Uterus (tissue), 2 donors: ENCODE measurements at regions not wholly inside any gene's neighbourhood (a gene's known extent, or its start where the extent isn't known, plus 50 kb on each side); places are given as distances from the start of the nearest gene placed in this dataset.

ENCODE experiments used
- POLR2A ChIP-seq, 2 donors: fragments of 450-650 bp; IDR thresholded peaks; one replicate each; pipeline ENCODE4 v1.6.1; 2016; ENCODE audit warnings: antibody characterized with exemption in 2 of 2, mild to moderate bottlenecking in 1 of 2, moderate library complexity in 1 of 2
- TF ChIP-seq, protein P1 (sequence below), 4 experiments: fragments of 200-600 bp in 2 of 4; fragments of 450-650 bp in 2 of 4; sonication (generic) in 2 of 4; IDR thresholded peaks; one replicate each; pipeline ENCODE4 v1.5.1; 2016 to 2019; ENCODE audit warnings: antibody characterized with exemption in 4 of 4, mild to moderate bottlenecking in 2 of 4, moderate library complexity in 1 of 4

DNA sequence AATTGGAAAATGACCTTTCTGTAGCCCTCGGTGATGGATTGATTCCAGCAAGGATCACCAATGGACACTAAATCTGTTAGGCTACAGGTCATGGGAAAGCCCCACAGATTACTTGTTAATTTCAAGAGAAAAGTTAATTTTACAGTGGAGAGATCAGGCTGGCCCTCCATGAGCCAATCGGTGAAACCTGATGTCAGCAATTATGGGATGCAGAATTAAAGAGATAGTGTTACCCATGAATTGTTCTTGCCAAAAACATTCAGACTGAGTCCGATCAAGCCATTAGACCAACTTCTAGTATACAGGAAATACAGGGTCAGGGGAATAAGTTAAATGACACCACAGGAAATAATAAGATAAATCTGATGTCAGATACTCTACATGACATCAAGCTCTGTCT lies 214.9 kb upstream of the SYNDIG1 start:
- TF ChIP-seq, protein P1, sequence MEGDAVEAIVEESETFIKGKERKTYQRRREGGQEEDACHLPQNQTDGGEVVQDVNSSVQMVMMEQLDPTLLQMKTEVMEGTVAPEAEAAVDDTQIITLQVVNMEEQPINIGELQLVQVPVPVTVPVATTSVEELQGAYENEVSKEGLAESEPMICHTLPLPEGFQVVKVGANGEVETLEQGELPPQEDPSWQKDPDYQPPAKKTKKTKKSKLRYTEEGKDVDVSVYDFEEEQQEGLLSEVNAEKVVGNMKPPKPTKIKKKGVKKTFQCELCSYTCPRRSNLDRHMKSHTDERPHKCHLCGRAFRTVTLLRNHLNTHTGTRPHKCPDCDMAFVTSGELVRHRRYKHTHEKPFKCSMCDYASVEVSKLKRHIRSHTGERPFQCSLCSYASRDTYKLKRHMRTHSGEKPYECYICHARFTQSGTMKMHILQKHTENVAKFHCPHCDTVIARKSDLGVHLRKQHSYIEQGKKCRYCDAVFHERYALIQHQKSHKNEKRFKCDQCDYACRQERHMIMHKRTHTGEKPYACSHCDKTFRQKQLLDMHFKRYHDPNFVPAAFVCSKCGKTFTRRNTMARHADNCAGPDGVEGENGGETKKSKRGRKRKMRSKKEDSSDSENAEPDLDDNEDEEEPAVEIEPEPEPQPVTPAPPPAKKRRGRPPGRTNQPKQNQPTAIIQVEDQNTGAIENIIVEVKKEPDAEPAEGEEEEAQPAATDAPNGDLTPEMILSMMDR (IDR thresholded peaks at IDR 0.05) = no peak
- no peak for TF ChIP-seq POLR2A (IDR thresholded peaks at IDR 0.05)
